ENCODE measurements at regions not wholly inside any gene's neighbourhood (a gene's known extent, or its start where the extent isn't known, plus 50 kb on each side); places are given as distances from the start of the nearest gene placed in this dataset.

- no peak overlapping the region for H3K4me2 ChIP-seq (ENCODE audit: low read depth, low read length)
- no TSS peak for BruUV-seq (replicated peaks)
- no peak overlapping the region for H3K4me3 ChIP-seq (replicated peaks in 1 of 3; ENCODE audit: insufficient read depth in 1 of 3, low read depth in 2 of 3, low read length in 3 of 3)
- H2AFZ ChIP-seq (ENCODE audit: low read length) = no peak overlapping the region
- peak; percentile 54 for ATAC-seq
- TF ChIP-seq ZSCAN31 (CRISPR knock-in tag; IDR thresholded peaks at IDR 0.05; ENCODE audit: low read depth) (no peak), MAZ (IDR thresholded peaks at IDR 0.05; ENCODE audit: borderline replicate concordance, low read depth, low read length) (no peak), MAZ (CRISPR knock-in tag; IDR thresholded peaks at IDR 0.05; ENCODE audit: low read depth) (no peak), SSRP1 (CRISPR knock-in tag; IDR thresholded peaks at IDR 0.05) (no peak), ZNF746 (CRISPR knock-in tag; IDR thresholded peaks at IDR 0.05) (no peak), LCORL (IDR thresholded peaks at IDR 0.05) (peak; percentile 66; the same call in 1 of the 2 replicates), LCORL (CRISPR knock-in tag; IDR thresholded peaks at IDR 0.05) (no peak), ZSCAN29 (CRISPR knock-in tag; conservative IDR thresholded peaks at IDR 0.05) (no peak), ZNF768 (CRISPR knock-in tag; IDR thresholded peaks at IDR 0.05) (no peak), KDM2A (CRISPR knock-in tag; IDR thresholded peaks at IDR 0.05; ENCODE audit: borderline replicate concordance, low read depth) (no peak), SCMH1 (CRISPR knock-in tag; IDR thresholded peaks at IDR 0.05; ENCODE audit: borderline replicate concordance) (no peak), U2AF2 (IDR thresholded peaks at IDR 0.05; ENCODE audit: low read depth, low read length) (no peak), HNF4A (CRISPR knock-in tag; IDR thresholded peaks at IDR 0.05) (0 out of 2 replicates have a peak, but pooled peaks have one; percentile 8)
- TF ChIP-seq, protein P1, sequence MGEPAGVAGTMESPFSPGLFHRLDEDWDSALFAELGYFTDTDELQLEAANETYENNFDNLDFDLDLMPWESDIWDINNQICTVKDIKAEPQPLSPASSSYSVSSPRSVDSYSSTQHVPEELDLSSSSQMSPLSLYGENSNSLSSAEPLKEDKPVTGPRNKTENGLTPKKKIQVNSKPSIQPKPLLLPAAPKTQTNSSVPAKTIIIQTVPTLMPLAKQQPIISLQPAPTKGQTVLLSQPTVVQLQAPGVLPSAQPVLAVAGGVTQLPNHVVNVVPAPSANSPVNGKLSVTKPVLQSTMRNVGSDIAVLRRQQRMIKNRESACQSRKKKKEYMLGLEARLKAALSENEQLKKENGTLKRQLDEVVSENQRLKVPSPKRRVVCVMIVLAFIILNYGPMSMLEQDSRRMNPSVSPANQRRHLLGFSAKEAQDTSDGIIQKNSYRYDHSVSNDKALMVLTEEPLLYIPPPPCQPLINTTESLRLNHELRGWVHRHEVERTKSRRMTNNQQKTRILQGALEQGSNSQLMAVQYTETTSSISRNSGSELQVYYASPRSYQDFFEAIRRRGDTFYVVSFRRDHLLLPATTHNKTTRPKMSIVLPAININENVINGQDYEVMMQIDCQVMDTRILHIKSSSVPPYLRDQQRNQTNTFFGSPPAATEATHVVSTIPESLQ (CRISPR knock-in tag; conservative IDR thresholded peaks at IDR 0.05) = no peak
- CTCF ChIA-PET (ENCODE audit: low intra/inter-chr PET ratio, low total read pairs) = no interaction called here
- peaks cover 24% of the 10 kb centered on the region for H3K9me3 ChIP-seq (ENCODE audit: low read length)
- H3K36me3 ChIP-seq (replicated peaks in 1 of 2; ENCODE audit: control insufficient read depth in 1 of 2, insufficient read depth in 2 of 2, low read length in 2 of 2) = no peaks in the 10 kb centered on the region
- no peaks in the 10 kb centered on the region for H3K27me3 ChIP-seq (ENCODE audit: control insufficient read depth in 1 of 2, insufficient read depth in 2 of 2, low read length in 2 of 2)
- FAIRE-seq = no peak
- in situ Hi-C loops (cut with HindIII; ENCODE audit: extremely low pct_ligation_motif_present, low pct_unique_long_range_greater_than_20kb) (no loop called here), intact Hi-C loops (cut with micrococcal nuclease; ENCODE audit: unreplicated experiment) (no loop called here)
- POLR2A ChIA-PET = no interaction called here
- H3K27ac ChIP-seq (ENCODE audit: extremely low read length, insufficient read depth, low read length) = no peak overlapping the region
- H3K79me2 ChIP-seq (ENCODE audit: insufficient read depth, low read length) = no peaks in the 10 kb centered on the region
- H3K9ac ChIP-seq (ENCODE audit: insufficient read depth, low read depth, low read length) = no peak overlapping the region
- no peaks in the 10 kb centered on the region for H4K20me1 ChIP-seq (ENCODE audit: insufficient read depth, low read length)
- peak; percentile 18 for DNase-seq (ENCODE audit: low spot score)
- H3K4me1 ChIP-seq (ENCODE audit: insufficient read depth, low read length) = no peaks in the 10 kb centered on the region
- 12% methylated on average over 8 of the region's 8 CpGs for WGBS (ENCODE audit: low lambda C conversion rate)
Observed at GRCh38 chr2:5921081-5921642, 229.0 kb downstream of the SOX11 start.

All from HepG2 (cell line).